Activated CD8-positive, alpha-beta T cell treated with anti-CD3 and anti-CD28 coated beads for 36 hours (primary cell): ENCODE measurements at regions not wholly inside any gene's neighbourhood (a gene's known extent, or its start where the extent isn't known, plus 50 kb on each side); places are given as distances from the start of the nearest gene placed in this dataset.

Experiments
- ATAC-seq: fragments of 200-7000 bp; cut with Tn5 transposase; one replicate; pipeline ENCODE4 v1.10.0; 2021; ENCODE audit warnings: mild to moderate bottlenecking, moderate library complexity
- CTCF ChIA-PET: fragments of 350-600 bp; sonication (Branson Sonifier 250); formaldehyde crosslinking; loops from one replicate; lab custom pipeline; 2021; ENCODE audit warnings: antibody characterized with exemption; lab: Charles Lee
- POLR2A ChIA-PET: fragments of 350-600 bp; sonication (Branson Sonifier 250); formaldehyde crosslinking; loops from one replicate; lab custom pipeline; 2021; ENCODE audit warnings: antibody characterized with exemption; lab: Charles Lee
- DNase-seq: peaks from one replicate; pipeline ENCODE4 v3.0.0-alpha.2; 2020
- H3K27ac Mint-ChIP-seq: one replicate; pipeline ENCODE4 v1.8.0; 2021; ENCODE audit warnings: mild to moderate bottlenecking, mixed read lengths
- H3K27me3 Mint-ChIP-seq: one replicate; pipeline ENCODE4 v1.8.0; 2021; ENCODE audit warnings: mixed read lengths
- H3K36me3 Mint-ChIP-seq: one replicate; pipeline ENCODE4 v1.8.0; 2021; ENCODE audit warnings: low read depth, mixed read lengths
- H3K4me1 Mint-ChIP-seq: one replicate; pipeline ENCODE4 v1.8.0; 2021; ENCODE audit warnings: low read depth, mixed read lengths
- H3K4me3 Mint-ChIP-seq: one replicate; pipeline ENCODE4 v1.8.0; 2021; ENCODE audit warnings: mild to moderate bottlenecking, moderate library complexity, mixed read lengths
- H3K9me3 Mint-ChIP-seq: one replicate; pipeline ENCODE4 v1.8.0; 2021; ENCODE audit warnings: mixed read lengths
- CTCF ChIP-seq: fragments of 200-600 bp; IDR thresholded peaks from one replicate; pipeline ENCODE4 v1.8.0; 2022; ENCODE audit warnings: antibody characterized with exemption, mild to moderate bottlenecking
- intact Hi-C: fragments of 100-400 bp; cut with micrococcal nuclease; formaldehyde crosslinking; loops from one replicate; pipeline ENCODE4 v1.10.0; 2022

GRCh38 chr4:4599481-4600275 is 57.8 kb upstream of the STX18 start:
- peaks cover 18% of the 10 kb centered on the region for H3K36me3 Mint-ChIP-seq
- peaks cover 13% of the 10 kb centered on the region for H3K9me3 Mint-ChIP-seq
- POLR2A ChIA-PET, result no interaction called here
- no peak overlapping the region for H3K27ac Mint-ChIP-seq
- no peaks in the 10 kb centered on the region for H3K4me1 Mint-ChIP-seq
- H3K4me3 Mint-ChIP-seq, result no peak overlapping the region
- CTCF ChIA-PET, result no interaction called here
- ATAC-seq, result no peak
- no peaks in the 10 kb centered on the region for H3K27me3 Mint-ChIP-seq
- TF ChIP-seq CTCF, result no peak
- intact Hi-C loops, result no loop called here
- DNase-seq, result no peak

GRCh38 chr4:4598851-4599411 is 57.1 kb upstream of the STX18 start:
- ATAC-seq (no peak), DNase-seq (no peak)
- Mint-ChIP-seq H3K27ac (no peak overlapping the region), H3K27me3 (no peaks in the 10 kb centered on the region), H3K36me3 (peaks cover 24% of the 10 kb centered on the region), H3K4me1 (no peaks in the 10 kb centered on the region), H3K4me3 (no peak overlapping the region), H3K9me3 (peaks cover 17% of the 10 kb centered on the region)
- ChIA-PET POLR2A (no interaction called here), CTCF (no interaction called here)
- TF ChIP-seq CTCF, result no peak
- intact Hi-C loops, result no loop called here

- no peaks in the 10 kb centered on the region for H3K4me1 Mint-ChIP-seq
- H3K27ac Mint-ChIP-seq, result no peak overlapping the region
- intact Hi-C loops, result no loop called here
- H3K36me3 Mint-ChIP-seq, result peaks cover 38% of the 10 kb centered on the region
- TF ChIP-seq CTCF, result no peak
- H3K27me3 Mint-ChIP-seq, result no peaks in the 10 kb centered on the region
- ChIA-PET POLR2A (no interaction called here), CTCF (no interaction called here)
- peaks cover 27% of the 10 kb centered on the region for H3K9me3 Mint-ChIP-seq
- ATAC-seq (no peak), DNase-seq (no peak)
- no peak overlapping the region for H3K4me3 Mint-ChIP-seq
Measured at GRCh38 chr4:4596720-4597119, 54.9 kb upstream of the STX18 start.

- Mint-ChIP-seq H3K4me3 (no peak overlapping the region), H3K27ac (no peak overlapping the region), H3K9me3 (peaks cover 27% of the 10 kb centered on the region), H3K4me1 (no peaks in the 10 kb centered on the region), H3K36me3 (peaks cover 40% of the 10 kb centered on the region), H3K27me3 (no peaks in the 10 kb centered on the region)
- DNase-seq, result peak; percentile 13
- intact Hi-C loops, result no loop called here
- ATAC-seq, result no peak
- ChIA-PET CTCF (no interaction called here), POLR2A (no interaction called here)
- no peak for TF ChIP-seq CTCF
Measured at GRCh38 chr4:4595252-4595651, 53.4 kb upstream of the STX18 start.

- H3K9me3 Mint-ChIP-seq, result peaks cover 27% of the 10 kb centered on the region
- TF ChIP-seq CTCF, result no peak
- POLR2A ChIA-PET, result no interaction called here
- intact Hi-C loops, result no loop called here
- DNase-seq (no peak), ATAC-seq (no peak)
- peaks cover 40% of the 10 kb centered on the region for H3K36me3 Mint-ChIP-seq
- H3K27ac Mint-ChIP-seq, result no peak overlapping the region
- H3K4me1 Mint-ChIP-seq, result no peaks in the 10 kb centered on the region
- no peaks in the 10 kb centered on the region for H3K27me3 Mint-ChIP-seq
- no peak overlapping the region for H3K4me3 Mint-ChIP-seq
- CTCF ChIA-PET, result no interaction called here
Measured at GRCh38 chr4:4594285-4594920, 52.6 kb upstream of the STX18 start.
